Cardiac fibroblast (primary cell): ENCODE measurements at regions not wholly inside any gene's neighbourhood (a gene's known extent, or its start where the extent isn't known, plus 50 kb on each side); places are given as distances from the start of the nearest gene placed in this dataset.

Source experiments
- DNase-seq, 2 donors: peaks; one replicate each; pipeline versions ENCODE4 v3.0.0 to v3.0.0-alpha.2; 2010; ENCODE audit warnings: low read depth in 2 of 2
- H3K4me3 ChIP-seq, 2 donors: replicated peaks in 1 of 2; 1 replicate in 1 of 2; 2 replicates in 1 of 2; pipeline ENCODE4 v1.5.1; 2011; ENCODE audit warnings: low read depth in 2 of 2, low read length in 2 of 2, mild to moderate bottlenecking in 2 of 2, moderate library complexity in 1 of 2
- CTCF ChIP-seq: IDR thresholded peaks from one replicate; pipeline ENCODE4 v1.5.1; 2011; ENCODE audit warnings: low read depth, mild to moderate bottlenecking, low read length, inconsistent platforms

GRCh38 chr4:165627128-165627527 lies 245.9 kb upstream of the TLL1 start:
- no peak for TF ChIP-seq CTCF
- H3K4me3 ChIP-seq, result no peak overlapping the region
- peak in 1 of 2 donors; percentile 33 for DNase-seq

GRCh38 chr4:165627548-165627947 lies 245.5 kb upstream of the TLL1 start:
- TF ChIP-seq CTCF, result no peak
- no peak for DNase-seq
- H3K4me3 ChIP-seq, result no peak overlapping the region

- TF ChIP-seq CTCF, result no peak
- no peak overlapping the region for H3K4me3 ChIP-seq
- DNase-seq, result no peak
Observed at GRCh38 chr4:165628572-165628971, 244.5 kb upstream of the TLL1 start.

GRCh38 chr4:165630671-165631070 lies 242.4 kb upstream of the TLL1 start:
- DNase-seq, result no peak
- no peak overlapping the region for H3K4me3 ChIP-seq
- TF ChIP-seq CTCF, result no peak

- TF ChIP-seq CTCF, result no peak
- DNase-seq, result peak; percentile 15 to 84
- no peak overlapping the region for H3K4me3 ChIP-seq
Observed at GRCh38 chr4:165631208-165631894, 241.7 kb upstream of the TLL1 start.

GRCh38 chr4:165631912-165632311 lies 241.1 kb upstream of the TLL1 start:
- TF ChIP-seq CTCF, result no peak
- no peak overlapping the region for H3K4me3 ChIP-seq
- DNase-seq, result no peak

- TF ChIP-seq CTCF, result no peak
- no peak for DNase-seq
- H3K4me3 ChIP-seq, result no peak overlapping the region
Observed at GRCh38 chr4:165634766-165635165, 238.3 kb upstream of the TLL1 start.
